GM10266 (cell line): ENCODE measurements at regions not wholly inside any gene's neighbourhood (a gene's known extent, or its start where the extent isn't known, plus 50 kb on each side); places are given as distances from the start of the nearest gene placed in this dataset.

Experiments
- DNase-seq: peaks from one replicate; pipeline ENCODE4 v3.0.0; 2012; ENCODE audit errors: extremely low spot score
- TF ChIP-seq, protein P1 (sequence below): IDR thresholded peaks from 2 replicates; pipeline ENCODE4 v1.5.1; 2012; ENCODE audit warnings: mild to moderate bottlenecking, low read depth; ENCODE audit not compliant: control insufficient read depth, insufficient read depth; ENCODE audit errors: missing control alignments

DNA sequence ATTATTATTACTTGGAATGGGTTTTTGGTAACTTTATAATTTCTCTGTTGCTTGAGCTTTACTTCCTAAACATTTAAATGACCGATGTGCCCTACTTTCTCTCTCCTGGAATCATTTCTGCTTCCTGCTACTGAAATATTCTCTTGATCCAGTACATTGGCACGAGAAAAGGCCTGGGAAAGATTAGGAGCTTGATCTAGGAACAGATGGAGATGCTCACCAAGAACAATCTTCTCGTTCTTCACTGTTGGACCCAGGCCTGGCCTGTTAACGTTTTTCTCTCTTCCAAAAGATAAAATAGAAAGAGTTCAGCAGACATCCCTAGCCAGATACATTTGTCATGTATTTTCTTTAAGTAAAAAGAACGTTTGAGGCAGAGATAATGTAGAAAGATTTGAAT lies 1356.8 kb upstream of the CRIM1 start:
- DNase-seq = no peak

DNA sequence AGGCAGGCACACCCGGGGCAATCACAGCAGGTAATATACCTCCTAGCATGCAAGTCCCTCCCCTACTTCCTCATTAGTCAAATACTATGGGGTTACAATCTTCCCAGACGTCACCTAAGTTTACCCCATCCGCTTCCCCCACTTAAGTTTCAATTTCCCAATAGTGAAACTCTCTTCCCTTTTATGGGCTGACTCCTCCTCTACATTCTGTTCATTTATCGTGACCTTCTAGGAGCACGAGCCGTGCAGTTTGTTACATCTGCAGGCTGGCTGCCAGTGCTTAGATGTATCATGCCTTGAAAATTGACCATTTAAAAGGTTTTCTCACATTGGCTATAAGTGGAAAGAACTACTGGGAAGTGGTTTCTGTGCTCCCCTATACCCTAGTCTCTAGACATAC lies 1357.8 kb upstream of the CRIM1 start:
- DNase-seq = no peak
- TF ChIP-seq, protein P1, sequence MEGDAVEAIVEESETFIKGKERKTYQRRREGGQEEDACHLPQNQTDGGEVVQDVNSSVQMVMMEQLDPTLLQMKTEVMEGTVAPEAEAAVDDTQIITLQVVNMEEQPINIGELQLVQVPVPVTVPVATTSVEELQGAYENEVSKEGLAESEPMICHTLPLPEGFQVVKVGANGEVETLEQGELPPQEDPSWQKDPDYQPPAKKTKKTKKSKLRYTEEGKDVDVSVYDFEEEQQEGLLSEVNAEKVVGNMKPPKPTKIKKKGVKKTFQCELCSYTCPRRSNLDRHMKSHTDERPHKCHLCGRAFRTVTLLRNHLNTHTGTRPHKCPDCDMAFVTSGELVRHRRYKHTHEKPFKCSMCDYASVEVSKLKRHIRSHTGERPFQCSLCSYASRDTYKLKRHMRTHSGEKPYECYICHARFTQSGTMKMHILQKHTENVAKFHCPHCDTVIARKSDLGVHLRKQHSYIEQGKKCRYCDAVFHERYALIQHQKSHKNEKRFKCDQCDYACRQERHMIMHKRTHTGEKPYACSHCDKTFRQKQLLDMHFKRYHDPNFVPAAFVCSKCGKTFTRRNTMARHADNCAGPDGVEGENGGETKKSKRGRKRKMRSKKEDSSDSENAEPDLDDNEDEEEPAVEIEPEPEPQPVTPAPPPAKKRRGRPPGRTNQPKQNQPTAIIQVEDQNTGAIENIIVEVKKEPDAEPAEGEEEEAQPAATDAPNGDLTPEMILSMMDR = no peak

More for the DNA sequence above, 1356.8 kb upstream of the CRIM1 start:
- TF ChIP-seq, protein P1 = no peak

DNA sequence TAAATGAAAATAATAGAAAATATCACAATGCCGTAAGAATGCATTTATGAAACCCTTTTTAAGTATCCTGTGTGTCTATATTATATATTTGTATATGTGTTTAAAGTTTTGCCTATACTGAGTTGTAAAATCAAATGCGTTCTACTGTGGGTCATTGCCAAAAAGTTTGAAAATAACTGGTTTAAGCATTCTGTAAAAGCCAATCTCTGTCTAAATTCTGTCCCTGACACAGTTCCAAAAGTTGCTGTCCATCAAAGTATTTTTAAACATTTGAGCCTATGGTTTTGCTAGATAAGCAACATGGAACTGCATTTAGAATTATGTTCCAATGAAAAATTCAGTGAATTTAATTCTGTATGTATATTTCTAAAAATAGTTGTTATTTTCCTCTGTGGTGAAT lies 1360.4 kb upstream of the CRIM1 start:
- TF ChIP-seq, protein P1 = no peak
- DNase-seq = no peak

DNA sequence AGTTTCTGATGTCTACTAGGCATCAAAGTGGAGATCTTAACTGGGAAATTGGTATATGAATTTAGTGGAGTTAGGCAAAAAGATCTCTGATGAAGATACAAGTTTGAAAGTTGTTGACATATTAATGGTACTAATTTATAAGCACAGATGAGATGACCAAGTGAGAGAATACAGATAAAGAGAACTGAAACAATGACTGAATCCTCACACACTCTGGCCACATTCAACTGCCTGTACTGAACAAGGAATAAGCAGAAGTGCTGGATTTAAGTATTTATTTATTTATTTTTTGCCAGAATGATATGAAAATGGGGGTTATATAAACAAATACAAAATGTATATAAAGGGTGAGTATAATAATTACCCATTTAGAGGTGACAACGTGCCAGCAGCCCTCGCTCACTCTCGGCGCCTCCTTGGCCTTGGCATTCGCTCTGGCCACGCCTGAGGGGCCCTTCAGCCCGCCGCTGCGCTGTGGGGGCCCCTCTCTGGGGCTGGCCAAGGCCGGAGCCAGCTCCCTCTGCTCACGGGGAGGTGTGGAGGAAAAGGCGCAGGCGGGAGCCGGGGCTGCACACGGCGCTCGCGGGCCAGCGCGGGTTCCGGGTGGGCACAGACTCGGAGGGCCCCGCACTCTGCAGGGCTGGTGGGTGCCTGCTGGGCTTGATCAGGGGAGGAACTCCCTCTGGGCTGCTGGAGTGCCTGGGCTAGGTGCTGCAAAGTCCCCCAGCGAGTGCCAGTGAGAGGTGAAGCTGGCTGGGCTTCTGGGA lies 1363.9 kb upstream of the CRIM1 start:
- TF ChIP-seq, protein P1 = no peak
- no peak for DNase-seq

DNA sequence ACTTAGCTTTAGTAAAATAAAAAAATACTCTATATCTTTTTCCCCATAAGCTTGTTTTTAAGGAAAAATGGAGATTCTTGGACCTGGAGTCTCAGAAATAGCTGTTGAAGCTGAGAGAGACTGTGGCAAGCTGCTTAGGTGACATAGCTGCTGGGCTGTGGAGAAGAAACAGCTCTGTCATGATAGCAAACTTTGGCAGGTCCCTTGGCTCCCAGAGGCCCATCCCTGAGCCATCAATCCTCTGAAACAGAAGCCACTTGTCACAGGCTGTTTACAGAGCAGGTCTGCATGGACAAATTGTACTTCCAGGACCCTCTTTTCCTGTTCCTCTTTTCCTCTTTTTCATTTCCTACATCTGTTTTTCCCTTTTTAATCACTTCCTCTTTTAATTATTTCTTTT lies 1370.1 kb upstream of the CRIM1 start:
- TF ChIP-seq, protein P1 = no peak

DNA sequence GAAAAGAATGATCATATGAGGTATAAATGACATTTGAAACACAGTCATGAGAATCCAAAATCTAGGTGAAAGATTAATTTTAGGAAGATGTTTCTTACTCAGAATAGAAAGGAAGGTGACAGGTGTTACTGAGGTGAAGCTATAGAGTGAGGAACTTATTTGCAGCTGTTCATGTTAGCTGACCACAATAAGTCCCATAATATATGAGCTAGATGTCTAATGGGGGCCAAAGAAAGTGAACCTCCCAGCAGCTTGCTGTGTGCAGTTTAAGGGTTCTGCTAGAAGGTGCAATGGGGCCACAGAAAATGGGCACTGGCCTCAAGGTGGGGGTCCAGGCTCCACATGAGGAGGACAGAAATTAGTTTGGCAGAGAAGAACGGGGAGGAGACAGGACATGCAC lies 1374.9 kb upstream of the CRIM1 start:
- no peak for DNase-seq
- TF ChIP-seq, protein P1 = no peak

More for the DNA sequence above, 1370.1 kb upstream of the CRIM1 start:
- no peak for DNase-seq

DNA sequence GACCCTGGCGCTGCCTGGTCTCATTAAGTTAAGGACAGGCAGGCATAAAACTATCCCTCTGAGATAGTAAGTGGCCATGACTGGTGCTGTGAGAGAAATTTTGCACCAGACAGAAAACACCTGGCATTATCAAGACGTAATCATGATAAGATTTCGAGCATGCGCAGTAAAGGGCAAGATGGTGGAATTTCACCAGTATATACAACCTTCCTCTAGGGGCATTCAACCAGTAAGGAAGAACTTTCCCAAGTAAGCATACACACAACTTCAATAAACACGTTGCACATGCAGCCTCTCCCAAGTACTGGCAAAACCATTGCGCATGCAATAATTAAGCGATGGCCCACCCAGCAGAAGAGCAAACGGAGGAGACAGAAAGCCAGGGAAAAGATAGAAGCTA lies 1376.4 kb upstream of the CRIM1 start:
- TF ChIP-seq, protein P1 = no peak
- no peak for DNase-seq
